ENCODE measurements at regions not wholly inside any gene's neighbourhood (a gene's known extent, or its start where the extent isn't known, plus 50 kb on each side); places are given as distances from the start of the nearest gene placed in this dataset.

DNA sequence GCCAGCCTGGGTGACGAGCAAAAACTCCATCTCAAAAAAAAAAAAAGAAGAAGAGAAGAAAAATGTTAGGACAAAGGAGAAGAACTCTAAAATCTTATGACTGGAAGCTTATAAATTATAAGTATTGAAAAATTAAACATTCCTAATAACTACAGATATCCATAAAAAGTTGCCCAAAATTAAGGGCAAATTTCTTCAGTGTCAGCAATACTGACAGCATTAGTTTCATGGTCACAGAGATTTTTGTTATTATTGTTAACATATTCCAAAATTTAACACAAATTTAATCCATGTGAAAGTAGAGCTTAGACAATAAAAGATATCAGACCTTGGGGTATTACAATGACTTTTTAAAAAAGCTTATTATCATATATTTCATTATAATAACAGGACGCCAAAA lies 74.1 kb downstream of the NR2F2 start:
- TF ChIP-seq, protein P1, sequence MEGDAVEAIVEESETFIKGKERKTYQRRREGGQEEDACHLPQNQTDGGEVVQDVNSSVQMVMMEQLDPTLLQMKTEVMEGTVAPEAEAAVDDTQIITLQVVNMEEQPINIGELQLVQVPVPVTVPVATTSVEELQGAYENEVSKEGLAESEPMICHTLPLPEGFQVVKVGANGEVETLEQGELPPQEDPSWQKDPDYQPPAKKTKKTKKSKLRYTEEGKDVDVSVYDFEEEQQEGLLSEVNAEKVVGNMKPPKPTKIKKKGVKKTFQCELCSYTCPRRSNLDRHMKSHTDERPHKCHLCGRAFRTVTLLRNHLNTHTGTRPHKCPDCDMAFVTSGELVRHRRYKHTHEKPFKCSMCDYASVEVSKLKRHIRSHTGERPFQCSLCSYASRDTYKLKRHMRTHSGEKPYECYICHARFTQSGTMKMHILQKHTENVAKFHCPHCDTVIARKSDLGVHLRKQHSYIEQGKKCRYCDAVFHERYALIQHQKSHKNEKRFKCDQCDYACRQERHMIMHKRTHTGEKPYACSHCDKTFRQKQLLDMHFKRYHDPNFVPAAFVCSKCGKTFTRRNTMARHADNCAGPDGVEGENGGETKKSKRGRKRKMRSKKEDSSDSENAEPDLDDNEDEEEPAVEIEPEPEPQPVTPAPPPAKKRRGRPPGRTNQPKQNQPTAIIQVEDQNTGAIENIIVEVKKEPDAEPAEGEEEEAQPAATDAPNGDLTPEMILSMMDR (conservative IDR thresholded peaks at IDR 0.05 in 1 of 2, IDR thresholded peaks at IDR 0.05 in 1 of 2; ENCODE audit: low read depth in 1 of 2, low read length in 2 of 2): no peak
- no peak for TF ChIP-seq EZH2 (IDR thresholded peaks at IDR 0.05; ENCODE audit: low read length, missing control alignments)

All from fibroblast of lung (primary cell).